Psoas muscle (tissue), 7 donors: ENCODE measurements at regions not wholly inside any gene's neighbourhood (a gene's known extent, or its start where the extent isn't known, plus 50 kb on each side); places are given as distances from the start of the nearest gene placed in this dataset.

ENCODE experiments used
- ATAC-seq, 4 donors: fragments of 200-7000 bp; cut with Tn5 transposase; one replicate each; pipeline ENCODE4 v1.9.1; 2020; ENCODE audit warnings: moderate library complexity in 3 of 4, mild to moderate bottlenecking in 2 of 4
- DNase-seq, 2 donors: peaks; one replicate each; pipeline ENCODE4 v3.0.0-alpha.2; 2020
- H3K27ac ChIP-seq: fragments of 200-600 bp; one replicate; pipeline ENCODE4 v1.8.0; 2022
- H3K27me3 ChIP-seq, 3 donors: fragments of 200-600 bp in 1 of 3; one replicate each; pipeline versions ENCODE4 v1.6.1 to v1.8.0; 2013 to 2022; ENCODE audit warnings: low read length in 2 of 3, mild to moderate bottlenecking in 2 of 3, moderate library complexity in 1 of 3; ENCODE audit not compliant: insufficient read depth in 3 of 3
- H3K36me3 ChIP-seq, 2 donors: fragments of 200-600 bp in 1 of 2; one replicate each; pipeline versions ENCODE4 v1.6.1 to v1.8.0; 2013 to 2022; ENCODE audit warnings: low read depth in 1 of 2, mild to moderate bottlenecking in 1 of 2, moderate library complexity in 1 of 2; ENCODE audit not compliant: insufficient read depth in 1 of 2
- H3K4me1 ChIP-seq: fragments of 200-600 bp; one replicate; pipeline ENCODE4 v1.8.0; 2022
- H3K4me3 ChIP-seq: fragments of 200-600 bp; one replicate; pipeline ENCODE4 v1.8.0; 2022; ENCODE audit warnings: mild to moderate bottlenecking
- H3K9me3 ChIP-seq: fragments of 200-600 bp; one replicate; pipeline ENCODE4 v1.8.0; 2022
- CTCF ChIP-seq: fragments of 200-600 bp; IDR thresholded peaks from one replicate; pipeline ENCODE4 v1.8.0; 2022; ENCODE audit warnings: antibody characterized with exemption
- WGBS, 3 donors: extraction: QIAGEN DNeasy Blood & Tissue Kit; methylation state at CpG; one replicate each; pipeline versions ENCODE4 v1.1.6 to v1.1.7; 2013; 5-methylcytosine and 5-hydroxymethylcytosine counted together
- intact Hi-C, 2 donors: fragments of 100-400 bp; cut with DNase I; formaldehyde crosslinking; loops; one replicate each; pipeline versions ENCODE4 v1.11.0 to v1.14.2; 2022
- donor health status: healthy with polysubstance abuse.
- donor health status: DM: no; HTN: no; CAD: no; lungs with moderate emphysema.
- donor health status: Bipolar disorder and iron deficiency.
- donor health status: healthy.
- donor health status: DM: yes; HTN: yes; CAD: no.
- donor health status: DM: no; HTN: no; CAD: no.
- donor health status: DM: yes; HTN: yes; CAD: no.

- H3K9me3 ChIP-seq: no peaks in the 10 kb centered on the region
- H3K27ac ChIP-seq: no peak overlapping the region
- intact Hi-C loops: no loop called here
- H3K27me3 ChIP-seq: no peaks in the 10 kb centered on the region
- ATAC-seq (no peak), DNase-seq (no peak)
- no peak for TF ChIP-seq CTCF
- H3K4me1 ChIP-seq: no peaks in the 10 kb centered on the region
- no peaks in the 10 kb centered on the region for H3K36me3 ChIP-seq
- WGBS, 3 donors: 62 to 64% (median 64%) methylated on average over 5 of the region's 5 CpGs
- no peak overlapping the region for H3K4me3 ChIP-seq
Measured at GRCh38 chr3:76669322-76669721, 370.6 kb upstream of the ROBO2 start.

- Histone ChIP-seq H3K27ac (no peak overlapping the region), H3K27me3 (no peaks in the 10 kb centered on the region), H3K9me3 (no peaks in the 10 kb centered on the region), H3K4me3 (no peak overlapping the region), H3K4me1 (no peaks in the 10 kb centered on the region), H3K36me3 (no peaks in the 10 kb centered on the region)
- WGBS, 3 donors: 51 to 69% (median 67%) methylated on average over 4 of the region's 4 CpGs
- DNase-seq (no peak), ATAC-seq (no peak)
- TF ChIP-seq CTCF: no peak
- intact Hi-C loops: no loop called here
Measured at GRCh38 chr3:76673171-76673570, 366.7 kb upstream of the ROBO2 start.

- no peak for ATAC-seq
- no peaks in the 10 kb centered on the region for H3K9me3 ChIP-seq
Measured at GRCh38 chr3:76679541-76679940, 360.4 kb upstream of the ROBO2 start.

GRCh38 chr3:76683256-76683655 is 356.6 kb upstream of the ROBO2 start:
- ATAC-seq (no peak), DNase-seq (no peak)
- H3K4me1 ChIP-seq: no peaks in the 10 kb centered on the region
- no peaks in the 10 kb centered on the region for H3K36me3 ChIP-seq
- TF ChIP-seq CTCF: no peak
- no peak overlapping the region for H3K4me3 ChIP-seq
- no peak overlapping the region for H3K27ac ChIP-seq
- no peaks in the 10 kb centered on the region for H3K27me3 ChIP-seq
- WGBS, 3 donors: 68 to 72% (median 69%) methylated on average over 3 of the region's 3 CpGs
- H3K9me3 ChIP-seq: no peaks in the 10 kb centered on the region
- intact Hi-C loops: no loop called here

More at GRCh38 chr3:76679541-76679940, 360.4 kb upstream of the ROBO2 start:
- Histone ChIP-seq H3K4me1 (no peaks in the 10 kb centered on the region), H3K27me3 (no peaks in the 10 kb centered on the region), H3K4me3 (no peak overlapping the region), H3K27ac (no peak overlapping the region), H3K36me3 (no peaks in the 10 kb centered on the region)
- intact Hi-C loops: no loop called here
- no peak for DNase-seq
- no peak for TF ChIP-seq CTCF

GRCh38 chr3:76684946-76685345 is 355.0 kb upstream of the ROBO2 start:
- Histone ChIP-seq H3K4me3 (no peak overlapping the region), H3K36me3 (no peaks in the 10 kb centered on the region), H3K4me1 (no peaks in the 10 kb centered on the region), H3K27ac (no peak overlapping the region), H3K27me3 (no peaks in the 10 kb centered on the region), H3K9me3 (no peaks in the 10 kb centered on the region)
- 60 to 71% (median 68%) methylated on average over 2 of the region's 2 CpGs for WGBS, 3 donors
- no peak for DNase-seq
- intact Hi-C loops: no loop called here
- no peak for ATAC-seq
- no peak for TF ChIP-seq CTCF
